Parathyroid adenoma (tissue), 2 donors: ENCODE measurements at regions not wholly inside any gene's neighbourhood (a gene's known extent, or its start where the extent isn't known, plus 50 kb on each side); places are given as distances from the start of the nearest gene placed in this dataset.
"Not testable (repeated sequence)": the region's sequence is repeated elsewhere in the genome, so short reads cannot be mapped to it uniquely, and the experiment has no call there.

Source experiments
- H2AFZ ChIP-seq: fragments of 300-600 bp; sonication (generic); one replicate; pipeline ENCODE4 v1.7.0; 2017; ENCODE audit warnings: antibody characterized with exemption, mild to moderate bottlenecking
- H3K27ac ChIP-seq: fragments of 300-600 bp; sonication (generic); one replicate; pipeline ENCODE4 v1.7.0; 2017
- H3K27me3 ChIP-seq: fragments of 300-600 bp; sonication (generic); one replicate; pipeline ENCODE4 v1.7.0; 2017; ENCODE audit warnings: low read length; ENCODE audit not compliant: control insufficient read depth, insufficient read depth
- H3K36me3 ChIP-seq: fragments of 300-600 bp; sonication (generic); one replicate; pipeline ENCODE4 v1.7.0; 2017; ENCODE audit warnings: low read length; ENCODE audit not compliant: control insufficient read depth, insufficient read depth
- H3K4me1 ChIP-seq: fragments of 300-600 bp; sonication (generic); one replicate; pipeline ENCODE4 v1.7.0; 2017; ENCODE audit warnings: control low read depth
- H3K4me2 ChIP-seq: fragments of 300-600 bp; sonication (generic); one replicate; pipeline ENCODE4 v1.7.0; 2017; ENCODE audit warnings: low read length
- H3K4me3 ChIP-seq: fragments of 300-600 bp; sonication (generic); one replicate; pipeline ENCODE4 v1.7.0; 2017; ENCODE audit warnings: low read depth, low read length
- H3K79me2 ChIP-seq: fragments of 300-600 bp; sonication (generic); one replicate; pipeline ENCODE4 v1.7.0; 2017; ENCODE audit warnings: control low read depth
- H3K9ac ChIP-seq: fragments of 300-600 bp; sonication (generic); one replicate; pipeline ENCODE4 v1.7.0; 2017; ENCODE audit warnings: mild to moderate bottlenecking
- H3K9me3 ChIP-seq: fragments of 300-600 bp; sonication (generic); one replicate; pipeline ENCODE4 v1.7.0; 2017; ENCODE audit warnings: low read length; ENCODE audit not compliant: control insufficient read depth
- CTCF ChIP-seq: fragments of 300-600 bp; sonication (generic); IDR thresholded peaks from one replicate; pipeline ENCODE4 v1.7.0; 2017; ENCODE audit warnings: antibody characterized with exemption, mild to moderate bottlenecking
- donor health status: primary hyperparathyroidism.

GRCh38 chrX:53883196-53883595 is 161.1 kb downstream of the PHF8 start:
- Histone ChIP-seq H3K4me1 (no peaks in the 10 kb centered on the region), H3K4me2 (no peak overlapping the region), H2AFZ (no peak overlapping the region), H3K36me3 (no peaks in the 10 kb centered on the region), H3K9me3 (no peaks in the 10 kb centered on the region), H3K27me3 (no peaks in the 10 kb centered on the region), H3K27ac (no peak overlapping the region), H3K4me3 (no peak overlapping the region), H3K9ac (no peak overlapping the region), H3K79me2 (no peaks in the 10 kb centered on the region)
- TF ChIP-seq CTCF = no peak

GRCh38 chrX:53882331-53882730 is 161.9 kb downstream of the PHF8 start:
- Histone ChIP-seq H3K27me3 (no peaks in the 10 kb centered on the region), H3K9me3 (no peaks in the 10 kb centered on the region), H3K9ac (no peak overlapping the region), H3K4me3 (no peak overlapping the region), H3K79me2 (no peaks in the 10 kb centered on the region), H3K4me2 (no peak overlapping the region), H2AFZ (no peak overlapping the region), H3K4me1 (no peaks in the 10 kb centered on the region), H3K27ac (no peak overlapping the region), H3K36me3 (no peaks in the 10 kb centered on the region)
- TF ChIP-seq CTCF = no peak

- not testable (repeated sequence) for H3K27ac ChIP-seq, H3K4me1 ChIP-seq, H2AFZ ChIP-seq
Measured at GRCh38 chrX:53880786-53881185, 163.5 kb downstream of the PHF8 start.

GRCh38 chrX:53859890-53860289 is 173.4 kb upstream of the HUWE1 start:
- no peak overlapping the region for H3K4me2 ChIP-seq
- no peak overlapping the region for H3K4me3 ChIP-seq
- H3K9me3 ChIP-seq = no peaks in the 10 kb centered on the region
- no peak overlapping the region for H2AFZ ChIP-seq
- H3K9ac ChIP-seq = no peak overlapping the region
- no peaks in the 10 kb centered on the region for H3K27me3 ChIP-seq
- no peaks in the 10 kb centered on the region for H3K4me1 ChIP-seq
- no peak overlapping the region for H3K27ac ChIP-seq
- H3K36me3 ChIP-seq = no peaks in the 10 kb centered on the region
- no peaks in the 10 kb centered on the region for H3K79me2 ChIP-seq
- no peak for TF ChIP-seq CTCF

More at GRCh38 chrX:53880786-53881185, 163.5 kb downstream of the PHF8 start:
- not testable (repeated sequence) for H3K4me3 ChIP-seq, H3K36me3 ChIP-seq, H3K9ac ChIP-seq, H3K4me2 ChIP-seq, H3K27me3 ChIP-seq, H3K9me3 ChIP-seq, H3K79me2 ChIP-seq

- no peaks in the 10 kb centered on the region for H3K79me2 ChIP-seq
- no peak overlapping the region for H2AFZ ChIP-seq
- no peaks in the 10 kb centered on the region for H3K9me3 ChIP-seq
- H3K36me3 ChIP-seq = no peaks in the 10 kb centered on the region
- TF ChIP-seq CTCF = peak; percentile 31
- no peak overlapping the region for H3K27ac ChIP-seq
- no peaks in the 10 kb centered on the region for H3K4me1 ChIP-seq
- H3K9ac ChIP-seq = no peak overlapping the region
- H3K27me3 ChIP-seq = no peaks in the 10 kb centered on the region
- H3K4me3 ChIP-seq = no peak overlapping the region
- no peak overlapping the region for H3K4me2 ChIP-seq
Measured at GRCh38 chrX:53831662-53832635, 145.4 kb upstream of the HUWE1 start.
